Right kidney (tissue), 1 donor: ENCODE measurements at regions not wholly inside any gene's neighbourhood (a gene's known extent, or its start where the extent isn't known, plus 50 kb on each side); places are given as distances from the start of the nearest gene placed in this dataset.
"Not testable (repeated sequence)": the region's sequence is repeated elsewhere in the genome, so short reads cannot be mapped to it uniquely, and the experiment has no call there.

Experiments
- DNase-seq: peaks from one replicate; pipeline ENCODE4 v3.0.0-alpha.2; 2016

- DNase-seq = no peak
Observed at GRCh38 chr5:87524217-87524616, 111.5 kb upstream of the CCNH start.

DNA sequence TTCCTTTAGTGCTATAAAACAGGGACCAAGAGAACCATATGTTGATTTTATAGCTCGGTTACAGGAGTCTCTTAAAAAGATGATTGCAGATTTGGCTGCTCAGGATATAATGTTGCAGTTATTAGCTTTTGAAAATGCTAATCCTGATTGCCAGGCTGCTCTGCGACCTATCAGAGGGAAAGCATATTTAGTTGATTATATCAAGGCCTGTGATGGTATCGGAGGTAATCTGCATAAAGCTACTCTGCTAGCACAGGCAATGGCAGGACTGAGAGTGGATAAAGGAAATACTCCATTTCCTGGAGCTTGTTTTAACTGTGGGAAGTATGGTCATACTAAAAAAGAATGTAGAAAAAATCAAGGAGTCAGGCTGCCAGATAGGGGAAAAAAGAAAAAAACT, 99.0 kb upstream of the CCNH start:
- not testable (repeated sequence) for DNase-seq

DNA sequence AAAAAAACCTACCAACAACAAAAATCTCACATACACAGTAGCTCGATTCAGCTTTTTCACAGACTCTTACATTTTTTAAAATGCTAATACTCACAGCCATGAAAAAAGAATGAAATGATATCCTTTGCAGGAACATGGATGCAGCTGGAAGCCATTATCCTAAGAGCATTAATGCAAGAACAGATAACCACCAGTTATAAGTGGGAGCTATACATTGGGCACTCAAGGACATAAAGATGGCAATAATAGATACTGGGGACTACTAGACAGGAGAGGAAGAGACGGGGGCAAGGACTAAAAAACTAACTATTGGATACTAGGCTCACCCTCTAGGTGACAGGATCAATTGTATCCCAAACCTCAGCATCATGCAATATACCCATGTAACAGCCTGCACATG, 90.3 kb upstream of the CCNH start:
- no peak for DNase-seq

DNA sequence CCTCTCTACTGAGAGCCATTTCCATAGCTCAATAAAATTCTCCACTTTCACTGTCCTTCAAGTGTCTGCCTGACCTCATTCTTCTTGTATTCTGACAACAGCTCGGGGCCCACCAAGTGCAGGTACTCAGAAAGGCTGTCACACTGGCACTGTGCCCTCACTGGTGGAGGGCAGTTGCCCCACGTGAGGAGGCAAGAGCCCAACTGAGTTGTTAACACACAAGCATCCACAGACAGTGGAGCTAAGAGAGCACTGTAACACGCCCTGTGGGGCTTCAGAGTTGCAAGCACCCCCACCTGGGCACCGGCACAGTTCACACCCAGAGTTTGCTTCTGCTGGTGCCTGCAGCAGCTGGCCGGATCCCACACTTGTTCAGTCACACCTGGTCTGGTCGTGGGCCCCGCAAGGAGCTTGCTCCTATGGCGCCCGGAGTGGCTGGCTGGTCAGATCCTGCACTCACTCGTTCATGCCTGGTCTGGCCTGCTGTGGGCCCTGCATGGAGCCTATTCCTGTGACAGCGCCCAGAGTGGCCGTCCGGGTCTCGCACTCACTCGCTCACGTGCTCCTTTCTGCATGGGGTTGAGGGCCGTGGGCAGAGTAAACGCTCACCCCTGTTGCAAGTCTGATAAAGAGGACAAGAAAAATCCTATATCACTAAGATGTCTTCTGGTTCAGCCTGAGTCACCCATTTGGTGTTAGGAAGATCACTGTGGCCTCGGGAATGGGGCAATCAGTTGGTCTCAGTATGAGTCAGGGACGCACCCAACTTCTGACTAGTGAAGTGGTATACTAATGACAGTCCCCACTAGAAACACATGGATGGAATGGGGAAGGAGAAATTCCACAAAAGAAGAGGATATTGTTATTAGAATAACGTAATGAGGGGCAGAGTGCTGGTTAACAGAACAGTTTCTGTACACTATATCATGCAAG, 87.0 kb upstream of the CCNH start:
- DNase-seq = no peak
